Stimulated activated naive CD8-positive, alpha-beta T cell treated with anti-CD3 and anti-CD28 coated beads, Interleukin-15, amount 100 ng/mL, for 72 hours (primary cell): ENCODE measurements at regions not wholly inside any gene's neighbourhood (a gene's known extent, or its start where the extent isn't known, plus 50 kb on each side); places are given as distances from the start of the nearest gene placed in this dataset.
"Not testable (repeated sequence)": the region's sequence is repeated elsewhere in the genome, so short reads cannot be mapped to it uniquely, and the experiment has no call there.

ENCODE experiments used
- ATAC-seq: fragments of 150-1000 bp; cut with Tn5 transposase; 2 replicates; pipeline ENCODE4 v1.10.0; 2021; ENCODE audit warnings: mild to moderate bottlenecking, moderate library complexity
- DNase-seq, 2 donors: peaks; one replicate each; pipeline ENCODE4 v3.0.0; 2021 to 2022
- H3K27ac Mint-ChIP-seq, 2 donors: one replicate each; pipeline ENCODE4 v1.8.0; 2022; ENCODE audit warnings: mild to moderate bottlenecking in 2 of 2, mixed read lengths in 2 of 2, moderate library complexity in 2 of 2
- H3K27me3 Mint-ChIP-seq: one replicate; pipeline ENCODE4 v1.8.0; 2022; ENCODE audit warnings: mixed read lengths
- H3K4me1 Mint-ChIP-seq: one replicate; pipeline ENCODE4 v1.8.0; 2022; ENCODE audit warnings: mild to moderate bottlenecking, mixed read lengths
- H3K4me3 Mint-ChIP-seq, 2 donors: one replicate each; pipeline ENCODE4 v1.8.0; 2022; ENCODE audit warnings: mild to moderate bottlenecking in 2 of 2, mixed read lengths in 2 of 2, moderate library complexity in 1 of 2
- H3K9me3 Mint-ChIP-seq, 2 donors: one replicate each; pipeline ENCODE4 v1.8.0; 2022; ENCODE audit warnings: mixed read lengths in 2 of 2

GRCh38 chr2:91477291-91477690, 2785.8 kb downstream of the RPIA start:
- ATAC-seq, H3K27ac Mint-ChIP-seq, H3K4me3 Mint-ChIP-seq, H3K9me3 Mint-ChIP-seq, H3K4me1 Mint-ChIP-seq, DNase-seq: not testable (repeated sequence)
- peaks cover 40% of the 10 kb centered on the region for H3K27me3 Mint-ChIP-seq

- no peaks in the 10 kb centered on the region for H3K9me3 Mint-ChIP-seq
- peaks cover 6% of the 10 kb centered on the region for H3K4me1 Mint-ChIP-seq
- H3K27me3 Mint-ChIP-seq, result peaks cover 37% of the 10 kb centered on the region
- H3K27ac Mint-ChIP-seq, result peak overlapping the region in 1 of 2 donors; percentile 76
- ATAC-seq (no peak), DNase-seq (no peak)
- H3K4me3 Mint-ChIP-seq, result peak overlapping the region in 1 of 2 donors; percentile 68
These were observed 2786.5 kb downstream of the RPIA start for GRCh38 chr2:91477731-91478672.

- not testable (repeated sequence) for ATAC-seq, DNase-seq, H3K9me3 Mint-ChIP-seq, H3K4me1 Mint-ChIP-seq
- Mint-ChIP-seq H3K27ac (peak overlapping the region in 1 of 2 donors; percentile 89), H3K4me3 (peak overlapping the region; percentile 70 to 83), H3K27me3 (peaks cover 37% of the 10 kb centered on the region)
These were observed 2787.6 kb downstream of the RPIA start for GRCh38 chr2:91478851-91479718.

- ATAC-seq, H3K4me1 Mint-ChIP-seq, H3K9me3 Mint-ChIP-seq, DNase-seq, H3K27ac Mint-ChIP-seq, H3K4me3 Mint-ChIP-seq: not testable (repeated sequence)
- H3K27me3 Mint-ChIP-seq, result peaks cover 14% of the 10 kb centered on the region
These were observed 2793.8 kb downstream of the RPIA start for GRCh38 chr2:91485226-91485625.

GRCh38 chr2:91497129-91498064, 2805.9 kb downstream of the RPIA start:
- ATAC-seq, result peak; percentile 20
- not testable (repeated sequence) for H3K27ac Mint-ChIP-seq, DNase-seq

GRCh38 chr2:91498065-91498449, 2806.6 kb downstream of the RPIA start:
- ATAC-seq, H3K4me3 Mint-ChIP-seq, H3K27me3 Mint-ChIP-seq, H3K9me3 Mint-ChIP-seq, DNase-seq, H3K4me1 Mint-ChIP-seq, H3K27ac Mint-ChIP-seq: not testable (repeated sequence)

More at GRCh38 chr2:91497129-91498064, 2805.9 kb downstream of the RPIA start:
- not testable (repeated sequence) for H3K4me1 Mint-ChIP-seq, H3K9me3 Mint-ChIP-seq, H3K4me3 Mint-ChIP-seq, H3K27me3 Mint-ChIP-seq

- DNase-seq, H3K4me1 Mint-ChIP-seq: not testable (repeated sequence)
These were observed 2807.2 kb downstream of the RPIA start for GRCh38 chr2:91498513-91499250.

GRCh38 chr2:91499431-91500050, 2808.1 kb downstream of the RPIA start:
- H3K9me3 Mint-ChIP-seq, H3K4me1 Mint-ChIP-seq, H3K27me3 Mint-ChIP-seq, ATAC-seq, DNase-seq, H3K4me3 Mint-ChIP-seq, H3K27ac Mint-ChIP-seq: not testable (repeated sequence)

More at GRCh38 chr2:91498513-91499250, 2807.2 kb downstream of the RPIA start:
- H3K4me3 Mint-ChIP-seq, H3K27me3 Mint-ChIP-seq, H3K9me3 Mint-ChIP-seq, ATAC-seq, H3K27ac Mint-ChIP-seq: not testable (repeated sequence)

- H3K4me1 Mint-ChIP-seq, H3K27ac Mint-ChIP-seq, ATAC-seq, DNase-seq, H3K9me3 Mint-ChIP-seq, H3K27me3 Mint-ChIP-seq, H3K4me3 Mint-ChIP-seq: not testable (repeated sequence)
These were observed 2808.9 kb downstream of the RPIA start for GRCh38 chr2:91500246-91500977.

- not testable (repeated sequence) for H3K9me3 Mint-ChIP-seq, ATAC-seq, H3K27me3 Mint-ChIP-seq, H3K4me3 Mint-ChIP-seq, DNase-seq, H3K4me1 Mint-ChIP-seq, H3K27ac Mint-ChIP-seq
These were observed 2809.5 kb downstream of the RPIA start for GRCh38 chr2:91500978-91501310.

GRCh38 chr2:91501481-91502080, 2810.1 kb downstream of the RPIA start:
- not testable (repeated sequence) for H3K4me1 Mint-ChIP-seq, H3K4me3 Mint-ChIP-seq, H3K27ac Mint-ChIP-seq, H3K27me3 Mint-ChIP-seq, H3K9me3 Mint-ChIP-seq, DNase-seq, ATAC-seq

- not testable (repeated sequence) for DNase-seq, H3K9me3 Mint-ChIP-seq, H3K4me1 Mint-ChIP-seq, ATAC-seq, H3K27me3 Mint-ChIP-seq, H3K4me3 Mint-ChIP-seq, H3K27ac Mint-ChIP-seq
These were observed 2812.1 kb downstream of the RPIA start for GRCh38 chr2:91503572-91503958.
